HepG2 (cell line): ENCODE measurements at regions not wholly inside any gene's neighbourhood (a gene's known extent, or its start where the extent isn't known, plus 50 kb on each side); places are given as distances from the start of the nearest gene placed in this dataset.

Source experiments
- ATAC-seq: fragments of 200-7000 bp; cut with Tn5 transposase; 3 replicates; pipeline ENCODE4 v1.9.1; 2020; ENCODE audit warnings: mild to moderate bottlenecking, moderate library complexity
- BruUV-seq: library from RNA; stranded (reverse); fragments of 400-500 nt; replicated peaks from 2 replicates; lab custom pipeline; 2021; lab: Mats Ljungman, UMichigan
- CTCF ChIA-PET: fragments of 300-600 bp; formaldehyde crosslinking; extraction: SDS; loops from one replicate; lab custom pipeline; 2021; ENCODE audit warnings: low total read pairs, inconsistent platforms, low intra/inter-chr PET ratio; lab: Yijun Ruan, JAX
- POLR2A ChIA-PET: fragments of 350-600 bp; sonication (Branson Sonifier 250); formaldehyde crosslinking; loops from one replicate; lab custom pipeline; 2020; ENCODE audit warnings: antibody characterized with exemption, inconsistent platforms; lab: Yijun Ruan, JAX
- DNase-seq: peaks from one replicate; pipeline ENCODE4 v3.0.0-alpha.2; 2015; ENCODE audit warnings: low spot score
- FAIRE-seq: peaks from 3 replicates; lab custom pipeline; 2011; peaks lifted over from hg19 to GRCh38; lab: Jason Lieb, UNC
- H2AFZ ChIP-seq: one replicate; pipeline ENCODE4 v1.6.1; 2011; ENCODE audit warnings: low read length, inconsistent platforms
- H3K27ac ChIP-seq: fragments of 300-600 bp; 3 replicates; pipeline ENCODE4 v1.8.0; 2011; ENCODE audit warnings: mixed run types, mild to moderate bottlenecking, mixed read lengths, low read length, inconsistent platforms; ENCODE audit not compliant: insufficient read depth; ENCODE audit errors: extremely low read length
- H3K27me3 ChIP-seq, 2 experiments: fragments of 200-600 bp in 1 of 2; 2 replicates in 1 of 2; 3 replicates in 1 of 2; pipeline versions ENCODE4 v1.6.0 to v1.8.0; 2011; ENCODE audit warnings: low read length in 2 of 2, mild to moderate bottlenecking in 2 of 2, moderate library complexity in 2 of 2, inconsistent platforms in 1 of 2; ENCODE audit not compliant: insufficient read depth in 2 of 2, control insufficient read depth in 1 of 2
- H3K36me3 ChIP-seq, 2 experiments: fragments of 200-600 bp in 1 of 2; replicated peaks in 1 of 2; 2 replicates in 1 of 2; 3 replicates in 1 of 2; pipeline versions ENCODE4 v1.5.1 to v1.8.0; 2011; ENCODE audit warnings: low read length in 2 of 2, inconsistent platforms in 1 of 2; ENCODE audit not compliant: insufficient read depth in 2 of 2, control insufficient read depth in 1 of 2
- H3K4me1 ChIP-seq: 2 replicates; pipeline ENCODE4 v1.5.1; 2012; ENCODE audit warnings: low read length, inconsistent platforms; ENCODE audit not compliant: insufficient read depth
- H3K4me2 ChIP-seq: 2 replicates; pipeline ENCODE4 v1.6.0; 2011; ENCODE audit warnings: low read depth, low read length, inconsistent platforms
- H3K4me3 ChIP-seq, 3 experiments: fragments of 200-600 bp in 1 of 3; sonication (generic), shearing (Covaris generic) in 1 of 3; replicated peaks in 1 of 3; 2 replicates each; pipeline ENCODE4 v1.5.1; 2011 to 2016; ENCODE audit warnings: low read length in 3 of 3, inconsistent platforms in 2 of 3, low read depth in 2 of 3, mild to moderate bottlenecking in 2 of 3, control low read depth in 1 of 3, mixed read lengths in 1 of 3; ENCODE audit not compliant: insufficient read depth in 1 of 3
- H3K79me2 ChIP-seq: one replicate; pipeline ENCODE4 v1.6.1; 2011; ENCODE audit warnings: low read length, inconsistent platforms; ENCODE audit not compliant: insufficient read depth
- H3K9ac ChIP-seq: 2 replicates; pipeline ENCODE4 v1.6.0; 2011; ENCODE audit warnings: mild to moderate bottlenecking, low read depth, low read length, inconsistent platforms; ENCODE audit not compliant: insufficient read depth
- H3K9me3 ChIP-seq: 2 replicates; pipeline ENCODE4 v1.5.1; 2012; ENCODE audit warnings: mild to moderate bottlenecking, low read length
- H4K20me1 ChIP-seq: 2 replicates; pipeline ENCODE4 v1.6.0; 2011; ENCODE audit warnings: inconsistent platforms, mild to moderate bottlenecking, low read length, moderate library complexity; ENCODE audit not compliant: insufficient read depth
- BCL3 ChIP-seq: sonication (generic); formaldehyde crosslinking; IDR thresholded peaks from 2 replicates; pipeline ENCODE4 v1.5.1; 2020; ENCODE audit warnings: mild to moderate bottlenecking, missing genetic modification reagents, moderate library complexity
- CBFB ChIP-seq: sonication (generic); formaldehyde crosslinking; IDR thresholded peaks from 2 replicates; pipeline ENCODE4 v1.4.0; 2020; ENCODE audit warnings: missing genetic modification reagents
- DMAP1 ChIP-seq: IDR thresholded peaks from 2 replicates; pipeline ENCODE4 v1.6.1; 2016
- E2F5 ChIP-seq: sonication (generic); formaldehyde crosslinking; conservative IDR thresholded peaks from 2 replicates; pipeline ENCODE4 v1.4.0; 2020; ENCODE audit warnings: missing genetic modification reagents
- KLF16 ChIP-seq, 2 experiments: sonication (generic) in 1 of 2; formaldehyde crosslinking in 1 of 2; IDR thresholded peaks; 2 replicates each; pipeline versions ENCODE4 v1.6.1 to v1.8.0; 2016 to 2023; ENCODE audit warnings: missing genetic modification reagents in 2 of 2, missing compliant biosample characterization in 1 of 2
- TSC22D2 ChIP-seq: sonication (generic); formaldehyde crosslinking; IDR thresholded peaks from 2 replicates; pipeline ENCODE4 v1.5.1; 2020; ENCODE audit warnings: missing genetic modification reagents, mild to moderate bottlenecking, borderline replicate concordance
- ZFP41 ChIP-seq: sonication (generic); formaldehyde crosslinking; IDR thresholded peaks from 2 replicates; pipeline ENCODE4 v1.4.0; 2020; ENCODE audit warnings: mild to moderate bottlenecking, missing genetic modification reagents, borderline replicate concordance
- ZNF546 ChIP-seq: sonication (generic); formaldehyde crosslinking; conservative IDR thresholded peaks from 2 replicates; pipeline ENCODE4 v1.8.1; 2023; ENCODE audit warnings: mild to moderate bottlenecking, missing genetic modification reagents
- ZNF639 ChIP-seq: conservative IDR thresholded peaks from 2 replicates; pipeline ENCODE4 v1.6.1; 2018; ENCODE audit warnings: missing genetic modification reagents
- WGBS: methylation state at CpG from one replicate; pipeline ENCODE4 v1.1.6; 2017; ENCODE audit warnings: low lambda C conversion rate; 5-methylcytosine and 5-hydroxymethylcytosine counted together
- in situ Hi-C: cut with HindIII; loops from 2 replicates; pipeline ENCODE4 v1.10.0; 2017; ENCODE audit warnings: low pct_unique_long_range_greater_than_20kb; ENCODE audit not compliant: extremely low pct_ligation_motif_present
- intact Hi-C: fragments of 100-400 bp; cut with micrococcal nuclease; formaldehyde crosslinking; loops from one replicate; pipeline ENCODE4 v1.10.0; 2022; ENCODE audit not compliant: unreplicated experiment

- no TSS peak for BruUV-seq
These were observed 210.6 kb upstream of the CDYL start for GRCh38 chr6:4565301-4566250.

GRCh38 chr6:4564801-4565271, 211.4 kb upstream of the CDYL start:
- intact Hi-C loops (no loop called here), in situ Hi-C loops (no loop called here)
- CTCF ChIA-PET, result no interaction called here
- no peaks in the 10 kb centered on the region for H3K36me3 ChIP-seq
- peaks cover 2% of the 10 kb centered on the region; the same call in 1 of the 2 replicates for H3K9me3 ChIP-seq
- POLR2A ChIA-PET, result no interaction called here
- no peak overlapping the region for H2AFZ ChIP-seq
- H3K79me2 ChIP-seq, result no peaks in the 10 kb centered on the region
- H3K9ac ChIP-seq, result no peak overlapping the region
- H3K27ac ChIP-seq, result no peak overlapping the region
- WGBS, result 6% methylated on average over 6 of the region's 6 CpGs
- no peak overlapping the region for H3K4me2 ChIP-seq
- no peak for FAIRE-seq
- H3K4me3 ChIP-seq, result no peak overlapping the region
- peak; percentile 32; the same call in 1 of the 3 replicates for ATAC-seq
- BruUV-seq, result no TSS peak
- H3K27me3 ChIP-seq, result peaks cover 2 to 63% of the 10 kb centered on the region in 2 experiments; a peak in 3 of 5 replicates
- no peaks in the 10 kb centered on the region for H3K4me1 ChIP-seq
- DNase-seq, result no peak
- no peaks in the 10 kb centered on the region for H4K20me1 ChIP-seq
- TF ChIP-seq CBFB (CRISPR knock-in tag) (no peak), TSC22D2 (no peak), E2F5 (CRISPR knock-in tag) (no peak), ZFP41 (CRISPR knock-in tag) (no peak), ZNF546 (CRISPR knock-in tag) (no peak), ZNF639 (no peak), KLF16 (CRISPR knock-in tag; IDR thresholded peaks at IDR 0.05) (no peak)

More at GRCh38 chr6:4565301-4566250, 210.6 kb upstream of the CDYL start:
- in situ Hi-C loops, result no loop called here
- CTCF ChIA-PET, result no interaction called here
- no peak overlapping the region for H3K9ac ChIP-seq
- no peak overlapping the region for H3K4me2 ChIP-seq
- H3K9me3 ChIP-seq, result peaks cover 10% of the 10 kb centered on the region
- peaks cover 2 to 61% of the 10 kb centered on the region in 2 experiments; a peak in 3 of 5 replicates for H3K27me3 ChIP-seq
- FAIRE-seq (no peak), DNase-seq (no peak), ATAC-seq (no peak; the same call in none of the 3 replicates)
- no peaks in the 10 kb centered on the region for H3K4me1 ChIP-seq
- no peak overlapping the region for H3K4me3 ChIP-seq
- no peak overlapping the region for H3K27ac ChIP-seq
- H3K36me3 ChIP-seq, result no peaks in the 10 kb centered on the region
- intact Hi-C loops, result no loop called here
- no peaks in the 10 kb centered on the region for H4K20me1 ChIP-seq
- no peak for TF ChIP-seq BCL3
- TF ChIP-seq DMAP1 (CRISPR knock-in tag), result peak; percentile 62; the same call in 1 of the 2 replicates
- no peaks in the 10 kb centered on the region for H3K79me2 ChIP-seq
- WGBS, result 20% methylated on average over 14 of the region's 17 CpGs
- no peak overlapping the region for H2AFZ ChIP-seq
- POLR2A ChIA-PET, result no interaction called here
